ENCODE measurements at regions not wholly inside any gene's neighbourhood (a gene's known extent, or its start where the extent isn't known, plus 50 kb on each side); places are given as distances from the start of the nearest gene placed in this dataset.

DNA sequence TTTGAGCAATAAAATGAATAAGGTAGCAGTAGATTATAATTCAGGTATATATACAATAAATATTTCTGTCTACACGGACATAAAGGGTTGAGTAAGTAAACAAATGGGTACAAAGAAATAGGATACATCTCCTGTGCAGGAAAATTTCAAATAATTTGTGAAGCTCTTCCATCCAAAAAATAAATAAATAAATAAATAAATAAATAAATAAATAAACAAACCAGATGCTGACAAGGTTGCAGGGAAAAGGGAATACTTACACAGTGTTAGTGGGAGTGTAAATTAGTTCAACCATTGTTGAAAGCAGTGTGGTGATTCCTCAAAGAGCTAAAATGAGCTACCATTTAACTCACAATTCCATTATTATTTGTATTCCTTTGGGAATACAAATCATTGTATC, 227.3 kb upstream of the CDH18 start:
- TF ChIP-seq CTCF (conservative IDR thresholded peaks at IDR 0.05) (no peak), ZFX (IDR thresholded peaks at IDR 0.05) (no peak)

Measured in C4-2B (cell line).